ENCODE measurements at regions not wholly inside any gene's neighbourhood (a gene's known extent, or its start where the extent isn't known, plus 50 kb on each side); places are given as distances from the start of the nearest gene placed in this dataset.

DNA sequence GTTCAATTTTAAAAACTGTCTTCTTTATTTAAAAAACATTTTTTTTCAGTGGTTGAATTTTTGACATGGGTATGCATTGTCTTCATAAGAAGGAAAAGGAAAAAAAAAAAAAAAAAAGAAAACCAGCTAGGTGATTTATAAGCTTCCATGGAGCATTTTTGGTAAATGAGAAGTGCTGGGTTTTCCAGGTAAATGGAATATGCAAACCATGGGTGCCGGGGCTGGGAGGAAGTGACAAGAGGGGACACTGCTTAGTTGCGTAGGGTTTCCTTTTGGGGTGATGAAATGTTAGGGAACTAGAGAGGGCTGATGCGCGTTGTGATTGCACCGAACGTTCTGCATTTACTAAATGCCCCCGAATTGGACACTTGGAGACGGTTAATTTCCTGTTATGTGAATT is 217.4 kb upstream of the FOXF1 start:
- Histone ChIP-seq H3K36me3 (ENCODE audit: insufficient read depth) (no peaks in the 10 kb centered on the region), H3K4me1 (ENCODE audit: insufficient read depth) (no peaks in the 10 kb centered on the region), H3K4me3 (ENCODE audit: low read depth, low read length) (no peak overlapping the region), H3K27ac (ENCODE audit: low read depth) (no peak overlapping the region)
- no peak for DNase-seq (ENCODE audit: extremely low spot score)
- WGBS, result 89% methylated on average over 8 of the region's 8 CpGs

DNA sequence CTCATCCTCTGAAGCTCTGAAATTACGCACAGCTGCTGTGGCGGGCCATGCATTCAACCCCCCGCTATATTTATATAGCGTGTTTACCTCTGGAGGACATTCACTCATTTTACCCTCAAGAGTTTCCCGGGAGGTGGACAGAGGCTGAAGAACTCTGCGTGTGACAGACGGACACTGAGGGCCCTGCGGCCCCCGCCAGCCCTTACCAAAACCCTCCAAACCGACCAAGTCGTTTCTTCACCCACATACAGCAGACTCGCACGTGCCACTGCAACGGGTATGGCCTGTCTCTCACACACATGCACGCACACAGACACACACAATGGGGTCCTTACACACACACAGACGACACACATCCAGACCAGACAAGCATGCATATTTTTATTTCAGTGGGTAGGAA is 216.4 kb upstream of the FOXF1 start:
- H3K36me3 ChIP-seq (ENCODE audit: insufficient read depth), result no peaks in the 10 kb centered on the region
- H3K4me3 ChIP-seq (ENCODE audit: low read depth, low read length), result no peak overlapping the region
- H3K27ac ChIP-seq (ENCODE audit: low read depth), result no peak overlapping the region
- H3K4me1 ChIP-seq (ENCODE audit: insufficient read depth), result no peaks in the 10 kb centered on the region
- 63% methylated on average over 16 of the region's 16 CpGs for WGBS
- DNase-seq (ENCODE audit: extremely low spot score), result no peak

DNA sequence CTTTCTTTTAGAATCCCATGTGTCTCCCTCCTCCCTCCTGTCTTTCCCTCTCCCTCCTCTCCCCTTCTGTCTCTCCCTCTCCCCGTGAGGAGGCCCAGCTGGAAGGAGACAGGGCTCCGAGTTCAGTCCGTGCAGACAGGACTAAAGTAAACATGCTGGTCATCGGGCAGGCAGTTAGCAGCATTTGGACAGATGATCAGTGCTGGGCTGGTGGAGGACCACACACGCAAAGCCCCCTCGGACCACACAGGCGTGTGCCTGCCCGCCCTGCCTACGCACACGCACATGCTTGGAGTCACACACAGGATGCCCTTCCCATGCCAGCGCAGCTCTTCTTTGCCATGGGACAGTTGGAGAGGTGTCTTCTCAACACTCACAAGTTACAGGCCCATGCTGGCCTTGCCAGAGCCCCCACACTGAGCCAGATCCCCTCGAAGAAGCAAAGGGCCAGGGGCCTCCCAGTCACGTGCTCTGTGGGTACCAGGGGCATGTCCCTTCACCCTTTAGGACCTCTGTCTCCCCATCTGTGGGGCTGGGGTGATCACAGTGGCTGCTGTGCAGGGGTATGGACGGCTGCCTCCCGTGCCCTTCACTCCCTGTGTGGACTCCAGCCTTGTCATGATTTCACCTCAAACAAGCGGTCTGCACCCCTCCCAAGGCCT is 215.7 kb upstream of the FOXF1 start:
- WGBS, result 34% methylated on average over 16 of the region's 16 CpGs
- peak; percentile 70 for DNase-seq (ENCODE audit: extremely low spot score)
- Histone ChIP-seq H3K27ac (ENCODE audit: low read depth) (peak overlapping the region; percentile 53), H3K36me3 (ENCODE audit: insufficient read depth) (no peaks in the 10 kb centered on the region), H3K4me3 (ENCODE audit: low read depth, low read length) (no peak overlapping the region), H3K4me1 (ENCODE audit: insufficient read depth) (no peaks in the 10 kb centered on the region)

DNA sequence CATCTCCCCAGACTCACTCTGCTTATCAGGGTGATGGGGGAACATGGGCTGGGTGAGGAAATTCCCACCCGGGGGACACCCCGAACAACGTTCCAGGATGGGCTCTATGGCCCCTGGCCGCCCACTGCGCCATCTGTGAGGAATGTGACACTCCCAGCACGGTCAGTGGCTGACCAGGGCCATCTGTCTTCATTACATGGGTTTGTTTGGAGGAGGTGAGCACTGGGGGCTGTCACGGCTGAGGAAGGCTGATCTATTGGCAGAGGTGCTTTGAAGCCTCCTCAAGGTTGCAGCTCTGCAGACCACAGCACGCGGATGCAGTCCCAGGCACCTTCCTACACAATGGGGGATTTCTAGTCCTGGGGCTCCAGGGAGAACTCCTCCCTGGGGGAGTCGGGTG is 214.1 kb upstream of the FOXF1 start:
- Histone ChIP-seq H3K36me3 (ENCODE audit: insufficient read depth) (no peaks in the 10 kb centered on the region), H3K4me1 (ENCODE audit: insufficient read depth) (no peaks in the 10 kb centered on the region), H3K4me3 (ENCODE audit: low read depth, low read length) (no peak overlapping the region), H3K27ac (ENCODE audit: low read depth) (no peak overlapping the region)
- DNase-seq (ENCODE audit: extremely low spot score), result no peak
- WGBS, result 78% methylated on average over 10 of the region's 10 CpGs

DNA sequence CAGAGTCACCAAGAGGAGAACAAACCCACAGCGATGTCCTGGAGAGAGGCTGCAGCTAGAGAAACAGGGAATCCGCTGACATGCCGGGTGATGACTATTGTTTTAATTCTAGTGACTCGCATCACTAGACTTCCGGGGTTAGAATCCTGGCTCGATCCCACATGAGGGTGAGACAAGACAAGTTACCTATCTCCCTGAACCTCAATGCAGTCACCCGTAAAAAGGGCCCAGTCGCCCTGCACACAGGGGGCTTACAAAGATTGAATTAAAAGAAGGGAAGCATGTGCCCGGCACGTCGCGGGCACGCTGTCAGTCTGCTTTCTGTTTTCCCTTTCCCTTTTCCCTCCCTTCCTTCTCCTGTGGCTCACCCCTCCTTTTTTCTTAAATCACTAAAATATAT is 212.9 kb upstream of the FOXF1 start:
- H3K4me3 ChIP-seq (ENCODE audit: low read depth, low read length), result no peak overlapping the region

DNA sequence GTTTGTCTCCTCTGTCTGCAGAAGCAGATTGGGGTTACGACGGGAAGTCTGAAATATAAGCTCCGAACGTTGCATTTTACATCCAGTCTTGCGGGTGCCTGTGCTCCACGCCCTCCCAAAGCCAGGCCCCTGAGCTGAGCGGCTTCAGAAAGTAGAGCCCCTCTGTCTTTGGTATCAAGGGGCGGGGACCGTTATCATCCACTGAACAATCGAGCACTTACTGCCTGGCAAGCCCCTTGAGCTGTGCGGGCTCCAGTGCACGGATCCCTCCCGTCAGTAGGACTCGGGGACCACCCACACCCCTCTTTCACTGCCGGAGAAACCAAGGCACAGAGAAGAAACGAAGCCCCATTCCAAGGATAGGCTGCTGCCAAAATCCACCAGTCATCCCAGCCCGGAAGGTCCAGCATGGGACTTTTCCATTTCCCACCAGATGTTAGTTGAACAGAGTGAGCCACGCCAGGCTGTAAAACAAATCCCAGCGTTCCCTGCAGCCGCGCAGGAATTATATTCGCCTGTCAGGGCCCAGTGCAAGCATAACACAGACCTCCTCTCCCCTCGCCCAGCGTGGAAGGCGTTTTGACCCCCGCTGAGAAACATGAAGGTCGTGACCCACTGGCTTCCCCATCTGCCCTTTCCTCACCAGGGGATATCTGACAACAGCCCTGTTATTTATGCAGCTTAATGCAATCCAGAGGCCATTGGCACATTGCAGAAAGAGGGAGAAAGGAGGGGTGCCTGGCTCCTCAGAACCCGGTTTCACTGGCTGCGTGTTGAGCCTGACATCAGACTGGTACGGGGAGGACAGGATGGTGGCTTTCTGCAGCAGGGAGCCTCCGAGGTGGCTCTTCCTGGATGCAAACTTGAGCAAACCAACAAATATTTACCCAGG is 212.2 kb upstream of the FOXF1 start:
- Histone ChIP-seq H3K4me3 (ENCODE audit: low read depth, low read length) (no peak overlapping the region), H3K4me1 (ENCODE audit: insufficient read depth) (no peaks in the 10 kb centered on the region), H3K36me3 (ENCODE audit: insufficient read depth) (no peaks in the 10 kb centered on the region), H3K27ac (ENCODE audit: low read depth) (no peak overlapping the region)
- 13% methylated on average over 31 of the region's 31 CpGs for WGBS
- DNase-seq (ENCODE audit: extremely low spot score), result no peak

More for the DNA sequence above, 212.9 kb upstream of the FOXF1 start:
- Histone ChIP-seq H3K27ac (ENCODE audit: low read depth) (no peak overlapping the region), H3K4me1 (ENCODE audit: insufficient read depth) (no peaks in the 10 kb centered on the region), H3K36me3 (ENCODE audit: insufficient read depth) (no peaks in the 10 kb centered on the region)
- 63% methylated on average over 13 of the region's 13 CpGs for WGBS
- DNase-seq (ENCODE audit: extremely low spot score), result no peak

DNA sequence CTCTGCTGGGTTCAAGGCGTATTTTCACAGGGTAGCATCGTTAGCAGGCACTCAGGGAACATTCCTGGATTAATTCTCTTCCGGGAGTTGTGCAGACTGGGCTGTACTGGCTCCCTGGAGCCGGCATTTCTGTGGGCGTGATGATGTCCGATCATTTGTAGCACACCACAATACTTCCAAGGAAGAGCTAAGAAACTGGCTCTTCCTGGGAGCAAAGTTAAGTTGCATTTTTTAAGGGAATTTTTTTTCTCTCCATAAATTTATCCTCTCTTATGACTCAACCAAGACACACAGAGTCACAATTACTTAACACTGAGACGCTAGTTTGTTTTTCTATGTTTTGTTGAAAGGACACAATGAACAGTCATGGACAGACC is 211.6 kb upstream of the FOXF1 start:
- Histone ChIP-seq H3K36me3 (ENCODE audit: insufficient read depth) (no peaks in the 10 kb centered on the region), H3K4me3 (ENCODE audit: low read depth, low read length) (no peak overlapping the region), H3K4me1 (ENCODE audit: insufficient read depth) (no peaks in the 10 kb centered on the region), H3K27ac (ENCODE audit: low read depth) (peak overlapping the region; percentile 69)
- no peak for DNase-seq (ENCODE audit: extremely low spot score)
- WGBS, result 14% methylated on average over 7 of the region's 7 CpGs

DNA sequence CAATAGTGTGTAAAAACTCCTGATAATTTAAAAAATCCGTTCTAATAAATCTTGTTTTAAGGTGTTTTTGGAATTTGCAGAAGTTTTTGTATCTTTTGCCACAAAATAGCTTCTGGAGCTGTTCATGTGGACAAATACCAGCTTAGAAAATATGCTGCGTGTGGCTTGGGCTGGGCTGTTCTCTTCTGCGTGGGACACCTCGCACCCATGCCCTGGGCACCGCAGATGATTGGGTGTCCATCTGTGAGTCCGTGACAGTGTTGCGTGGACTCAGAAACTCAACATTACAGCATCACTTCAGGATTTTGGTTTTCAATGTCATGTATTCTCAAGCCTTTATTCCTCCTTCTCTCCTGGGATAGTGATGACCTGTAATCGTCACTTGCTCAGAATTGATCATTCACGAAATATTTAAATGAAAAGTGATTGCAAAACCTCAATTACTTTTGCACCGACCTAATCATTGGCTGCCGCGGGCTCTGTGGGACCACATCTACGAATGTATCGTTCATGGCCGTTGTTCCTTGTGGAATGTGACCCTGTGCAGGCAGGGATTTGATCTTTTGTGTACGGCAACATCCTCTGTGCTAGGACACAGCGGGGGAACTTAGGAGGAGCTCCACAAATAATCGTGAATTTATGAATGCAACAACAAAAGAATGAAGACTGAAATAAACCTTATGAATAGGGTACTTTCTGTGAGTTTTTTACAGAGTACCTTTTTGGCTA is 210.3 kb upstream of the FOXF1 start:
- DNase-seq (ENCODE audit: extremely low spot score), result no peak
- H3K4me1 ChIP-seq (ENCODE audit: insufficient read depth), result no peaks in the 10 kb centered on the region
- peak overlapping the region; percentile 71 for H3K27ac ChIP-seq (ENCODE audit: low read depth)
- 70% methylated on average over 18 of the region's 18 CpGs for WGBS
- H3K36me3 ChIP-seq (ENCODE audit: insufficient read depth), result no peaks in the 10 kb centered on the region
- no peak overlapping the region for H3K4me3 ChIP-seq (ENCODE audit: low read depth, low read length)

DNA sequence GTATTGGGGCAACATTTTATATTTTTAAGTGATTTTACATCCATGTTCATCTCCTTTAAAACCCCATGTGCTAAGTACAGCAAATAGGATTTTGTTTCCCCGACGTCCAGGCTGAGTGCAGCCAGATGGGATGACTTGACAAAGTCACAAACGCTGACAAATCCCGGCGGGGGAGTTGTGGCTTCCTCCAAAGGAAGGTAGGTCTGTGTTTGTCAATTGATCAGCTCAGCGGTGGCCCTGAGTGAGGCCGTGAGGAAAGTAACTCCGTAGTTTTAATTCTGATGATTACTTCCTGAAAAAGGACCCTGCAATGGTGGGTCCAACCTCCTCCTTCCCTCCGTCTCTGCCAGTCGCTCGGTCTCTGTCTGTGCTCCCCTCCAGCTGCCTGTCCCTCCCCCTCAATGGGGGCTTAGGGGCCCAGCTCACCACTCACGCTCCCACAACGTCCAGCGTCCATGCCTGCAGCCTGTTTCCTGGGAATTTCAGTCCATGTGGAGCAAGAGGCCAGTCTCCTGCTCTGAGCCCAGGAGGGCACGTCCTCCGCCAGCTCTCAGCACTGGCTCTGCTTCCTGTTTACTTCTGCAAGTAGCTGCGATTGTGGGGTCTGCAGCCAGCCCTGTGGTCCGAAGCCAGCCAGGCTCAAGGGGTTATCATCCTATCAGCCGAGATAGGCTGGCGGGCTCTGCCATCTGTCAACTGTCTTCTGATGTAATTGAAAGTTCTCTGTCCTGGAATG is 209.4 kb upstream of the FOXF1 start:
- DNase-seq (ENCODE audit: extremely low spot score), result no peak
- WGBS, result 12% methylated on average over 20 of the region's 20 CpGs
- Histone ChIP-seq H3K27ac (ENCODE audit: low read depth) (peak overlapping the region; percentile 70), H3K4me3 (ENCODE audit: low read depth, low read length) (peak overlapping the region; percentile 9), H3K4me1 (ENCODE audit: insufficient read depth) (no peaks in the 10 kb centered on the region), H3K36me3 (ENCODE audit: insufficient read depth) (no peaks in the 10 kb centered on the region)

DNA sequence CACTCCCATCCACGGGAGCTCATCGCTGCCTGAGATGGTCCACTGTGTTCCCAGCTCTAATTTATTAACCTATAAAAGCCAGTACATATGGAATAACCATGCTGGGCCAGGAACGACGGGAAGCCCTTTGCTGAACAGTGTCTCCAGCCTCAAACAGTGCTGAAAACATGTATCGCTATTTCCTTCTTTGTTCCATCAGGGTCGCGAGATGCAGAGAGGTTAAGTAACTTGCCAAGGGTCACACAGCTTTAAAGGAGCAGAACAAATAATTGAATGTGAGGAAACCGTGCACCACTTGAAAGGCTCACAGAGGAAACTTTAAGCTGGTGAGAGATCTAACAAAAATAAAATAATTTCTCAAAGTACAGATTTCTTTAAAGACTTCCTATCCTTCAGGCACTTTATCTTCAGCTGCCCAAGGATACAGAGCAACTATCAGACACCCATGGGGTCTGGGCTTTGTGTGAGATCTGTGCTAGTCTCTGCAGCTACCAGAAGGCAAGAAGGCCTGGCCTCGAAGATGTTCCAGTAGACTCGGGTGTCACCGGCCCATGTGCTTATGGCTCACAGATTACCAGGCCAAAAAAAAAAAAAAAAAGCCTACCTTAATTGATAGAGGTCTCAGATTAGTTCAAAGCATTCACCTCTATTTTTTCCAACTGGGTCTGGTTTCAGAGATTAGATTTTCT is 207.8 kb upstream of the FOXF1 start:
- Histone ChIP-seq H3K4me3 (ENCODE audit: low read depth, low read length) (no peak overlapping the region), H3K27ac (ENCODE audit: low read depth) (peak overlapping the region; percentile 78), H3K4me1 (ENCODE audit: insufficient read depth) (no peaks in the 10 kb centered on the region), H3K36me3 (ENCODE audit: insufficient read depth) (no peaks in the 10 kb centered on the region)
- DNase-seq (ENCODE audit: extremely low spot score), result no peak
- 63% methylated on average over 11 of the region's 11 CpGs for WGBS

DNA sequence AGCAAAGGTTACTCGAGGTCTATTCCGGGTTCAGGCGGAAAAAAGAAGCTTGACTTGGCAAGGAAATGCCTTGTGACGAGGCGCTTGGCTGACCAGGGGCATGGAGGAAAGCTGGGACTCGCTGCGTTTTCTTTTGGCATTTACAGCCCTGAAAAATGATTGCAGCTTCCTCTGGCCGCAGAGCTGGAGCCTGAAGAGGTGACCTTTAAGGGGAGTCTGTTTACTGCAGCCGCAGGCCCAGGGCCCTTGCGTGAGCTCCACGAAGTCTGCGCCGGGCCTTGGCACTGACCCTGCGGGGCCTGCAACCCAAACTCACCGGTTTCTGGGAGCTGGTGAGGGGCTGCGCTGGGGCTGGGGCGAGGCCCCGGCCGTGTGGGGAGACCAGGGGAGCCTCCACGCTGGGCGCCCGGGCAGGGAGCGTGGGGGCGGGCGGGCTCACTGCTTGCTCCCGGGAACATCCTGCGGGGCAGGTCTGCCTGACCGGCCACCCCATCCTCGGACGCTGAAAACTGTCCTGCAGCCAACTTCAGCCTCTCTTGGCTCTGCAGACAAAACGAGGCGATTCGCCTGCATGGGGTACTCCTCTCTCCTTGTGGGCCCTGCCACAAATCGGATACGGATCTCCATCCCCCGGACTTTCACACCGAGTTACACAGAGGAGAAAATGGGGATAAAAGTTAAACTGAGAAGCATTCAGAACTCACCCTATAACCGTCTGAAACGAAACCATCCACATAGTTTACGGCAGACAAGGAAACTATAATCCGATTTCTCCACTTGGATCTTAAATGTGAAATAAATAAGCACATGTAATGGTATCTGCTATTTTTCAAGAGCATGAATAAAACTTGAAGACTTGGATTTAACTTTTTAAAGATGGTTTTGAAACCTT is 206.3 kb upstream of the FOXF1 start:
- DNase-seq (ENCODE audit: extremely low spot score), result no peak
- Histone ChIP-seq H3K4me1 (ENCODE audit: insufficient read depth) (no peaks in the 10 kb centered on the region), H3K27ac (ENCODE audit: low read depth) (peak overlapping the region; percentile 84), H3K4me3 (ENCODE audit: low read depth, low read length) (no peak overlapping the region), H3K36me3 (ENCODE audit: insufficient read depth) (no peaks in the 10 kb centered on the region)
- WGBS, result 17% methylated on average over 41 of the region's 41 CpGs

DNA sequence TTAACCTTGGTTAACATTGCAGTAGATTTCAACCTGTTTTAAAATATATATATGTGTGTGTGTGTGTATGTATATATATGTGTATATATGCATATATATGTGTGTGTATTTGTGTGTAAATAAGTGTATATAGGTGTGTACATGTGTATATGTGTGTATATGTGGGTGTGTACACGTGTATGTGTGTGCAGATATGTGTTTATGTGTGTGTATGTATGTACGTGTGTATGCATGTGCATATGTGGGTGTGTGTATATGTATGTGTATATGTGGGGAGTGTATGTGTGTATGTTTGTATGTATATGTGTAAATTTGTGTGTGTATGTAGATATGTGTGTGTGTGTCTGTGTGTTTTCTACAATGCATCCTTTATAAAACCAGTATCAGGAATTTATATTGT is 205.5 kb upstream of the FOXF1 start:
- DNase-seq (ENCODE audit: extremely low spot score), result no peak
- H3K36me3 ChIP-seq (ENCODE audit: insufficient read depth), result no peaks in the 10 kb centered on the region
- 78% methylated on average over 2 of the region's 2 CpGs for WGBS
- H3K27ac ChIP-seq (ENCODE audit: low read depth), result no peak overlapping the region
- no peaks in the 10 kb centered on the region for H3K4me1 ChIP-seq (ENCODE audit: insufficient read depth)
- H3K4me3 ChIP-seq (ENCODE audit: low read depth, low read length), result no peak overlapping the region
